Mesendoderm (in vitro differentiated cells): ENCODE measurements at regions not wholly inside any gene's neighbourhood (a gene's known extent, or its start where the extent isn't known, plus 50 kb on each side); places are given as distances from the start of the nearest gene placed in this dataset.

Experiments used
- DNase-seq: peaks from one replicate; pipeline ENCODE4 v3.0.0; 2013
- H2AK5ac ChIP-seq: 2 replicates; pipeline ENCODE4 v1.6.1; 2013; ENCODE audit warnings: low read length, inconsistent platforms
- H2BK120ac ChIP-seq: 2 replicates; pipeline ENCODE4 v1.6.1; 2013; ENCODE audit warnings: low read depth, mild to moderate bottlenecking, low read length, moderate library complexity, mixed read lengths
- H2BK15ac ChIP-seq: replicated peaks from 2 replicates; pipeline ENCODE4 v1.6.1; 2013; ENCODE audit warnings: low read depth, mild to moderate bottlenecking, moderate library complexity
- H2BK5ac ChIP-seq: 2 replicates; pipeline ENCODE4 v1.6.1; 2013; ENCODE audit warnings: low read length, inconsistent platforms
- H3K18ac ChIP-seq: 2 replicates; pipeline ENCODE4 v1.6.1; 2013; ENCODE audit warnings: mild to moderate bottlenecking, low read length, mixed read lengths
- H3K23ac ChIP-seq: one replicate; pipeline ENCODE4 v1.6.1; 2013; ENCODE audit warnings: low read length
- H3K27ac ChIP-seq: 2 replicates; pipeline ENCODE4 v1.5.1; 2013; ENCODE audit warnings: low read depth, mild to moderate bottlenecking, inconsistent platforms, low read length, moderate library complexity
- H3K27me3 ChIP-seq: 2 replicates; pipeline ENCODE4 v1.6.1; 2013; ENCODE audit warnings: low read length, control low read depth, mild to moderate bottlenecking, inconsistent platforms; ENCODE audit not compliant: insufficient read depth, poor library complexity
- H3K36me3 ChIP-seq: 2 replicates; pipeline ENCODE4 v1.6.1; 2013; ENCODE audit warnings: low read length, inconsistent platforms; ENCODE audit not compliant: control insufficient read depth, insufficient read depth
- H3K4ac ChIP-seq: one replicate; pipeline ENCODE4 v1.6.1; 2013; ENCODE audit warnings: low read depth, mild to moderate bottlenecking, low read length, moderate library complexity
- H3K4me1 ChIP-seq: 2 replicates; pipeline ENCODE4 v1.6.1; 2013; ENCODE audit warnings: low read depth, low read length, inconsistent platforms; ENCODE audit not compliant: control insufficient read depth
- H3K4me2 ChIP-seq: 2 replicates; pipeline ENCODE4 v1.6.1; 2013; ENCODE audit warnings: low read length
- H3K4me3 ChIP-seq: 2 replicates; pipeline ENCODE4 v1.5.1; 2013; ENCODE audit warnings: mild to moderate bottlenecking, low read length
- H3K56ac ChIP-seq: one replicate; pipeline ENCODE4 v1.6.1; 2013; ENCODE audit warnings: low read length
- H3K79me1 ChIP-seq: 2 replicates; pipeline ENCODE4 v1.6.1; 2013; ENCODE audit warnings: low read length, inconsistent platforms
- H3K79me2 ChIP-seq: 2 replicates; pipeline ENCODE4 v1.6.1; 2013; ENCODE audit warnings: mild to moderate bottlenecking, low read length; ENCODE audit not compliant: control insufficient read depth, insufficient read depth
- H3K9ac ChIP-seq: 2 replicates; pipeline ENCODE4 v1.6.1; 2013; ENCODE audit warnings: low read length, inconsistent platforms
- H4K5ac ChIP-seq: one replicate; pipeline ENCODE4 v1.6.1; 2013; ENCODE audit warnings: low read length
- H4K8ac ChIP-seq: one replicate; pipeline ENCODE4 v1.6.1; 2013; ENCODE audit warnings: low read depth, mild to moderate bottlenecking, control low read depth, low read length, moderate library complexity
- WGBS: extraction: QIAGEN DNeasy Blood & Tissue Kit; methylation state at CpG from one replicate; pipeline ENCODE4 v1.1.7; 2013; ENCODE audit warnings: low lambda C conversion rate, missing lambda C conversion rate; ENCODE audit not compliant: insufficient coverage; ENCODE audit errors: extremely low coverage; 5-methylcytosine and 5-hydroxymethylcytosine counted together

GRCh38 chr2:163247847-163248220 lies 409.3 kb upstream of the KCNH7 start:
- H2BK15ac ChIP-seq: no peak overlapping the region
- H3K23ac ChIP-seq: no peak overlapping the region
- H3K27me3 ChIP-seq: no peaks in the 10 kb centered on the region
- H3K9ac ChIP-seq: no peak overlapping the region
- WGBS: no CpG with 5 or more reads among the region's 2 CpGs
- peaks cover 6% of the 10 kb centered on the region for H3K4me1 ChIP-seq
- no peak overlapping the region for H3K4me2 ChIP-seq
- no peak overlapping the region for H3K56ac ChIP-seq
- no peak overlapping the region for H2AK5ac ChIP-seq
- H3K27ac ChIP-seq: no peak overlapping the region
- no peak overlapping the region for H3K18ac ChIP-seq
- no peak overlapping the region for H2BK5ac ChIP-seq
- H3K4me3 ChIP-seq: no peak overlapping the region
- H3K79me2 ChIP-seq: no peaks in the 10 kb centered on the region
- no peak for DNase-seq
- H4K8ac ChIP-seq: no peak overlapping the region
- H4K5ac ChIP-seq: no peak overlapping the region
- no peaks in the 10 kb centered on the region for H3K36me3 ChIP-seq
- no peaks in the 10 kb centered on the region for H3K79me1 ChIP-seq
- no peak overlapping the region for H2BK120ac ChIP-seq
- H3K4ac ChIP-seq: no peak overlapping the region

GRCh38 chr2:163247156-163247846 lies 408.7 kb upstream of the KCNH7 start:
- Histone ChIP-seq H3K27me3 (no peaks in the 10 kb centered on the region), H2BK120ac (no peak overlapping the region), H3K27ac (no peak overlapping the region), H2BK5ac (no peak overlapping the region), H2AK5ac (no peak overlapping the region), H3K18ac (no peak overlapping the region), H3K79me1 (no peaks in the 10 kb centered on the region), H3K79me2 (no peaks in the 10 kb centered on the region), H3K4ac (no peak overlapping the region), H4K5ac (no peak overlapping the region), H3K4me1 (peaks cover 6% of the 10 kb centered on the region), H3K56ac (no peak overlapping the region), H3K36me3 (no peaks in the 10 kb centered on the region), H2BK15ac (no peak overlapping the region), H3K9ac (no peak overlapping the region), H3K23ac (no peak overlapping the region), H3K4me3 (no peak overlapping the region), H4K8ac (no peak overlapping the region), H3K4me2 (no peak overlapping the region)
- peak; percentile 96 for DNase-seq
- WGBS: no CpG with 5 or more reads among the region's 6 CpGs

- H3K4me3 ChIP-seq: no peak overlapping the region
- no peaks in the 10 kb centered on the region for H3K79me1 ChIP-seq
- H3K18ac ChIP-seq: no peak overlapping the region
- H2BK5ac ChIP-seq: no peak overlapping the region
- DNase-seq: peak; percentile 64
- H3K4me1 ChIP-seq: peaks cover 6% of the 10 kb centered on the region
- H3K79me2 ChIP-seq: no peaks in the 10 kb centered on the region
- H4K5ac ChIP-seq: no peak overlapping the region
- no peak overlapping the region for H2BK120ac ChIP-seq
- WGBS: no CpG with 5 or more reads among the region's 9 CpGs
- no peak overlapping the region for H2BK15ac ChIP-seq
- H3K36me3 ChIP-seq: no peaks in the 10 kb centered on the region
- no peak overlapping the region for H3K23ac ChIP-seq
- no peak overlapping the region for H4K8ac ChIP-seq
- no peak overlapping the region for H3K27ac ChIP-seq
- no peak overlapping the region for H2AK5ac ChIP-seq
- no peak overlapping the region for H3K9ac ChIP-seq
- H3K4me2 ChIP-seq: no peak overlapping the region
- H3K27me3 ChIP-seq: no peaks in the 10 kb centered on the region
- H3K56ac ChIP-seq: no peak overlapping the region
- H3K4ac ChIP-seq: no peak overlapping the region
Observed at GRCh38 chr2:163246135-163246534, 407.6 kb upstream of the KCNH7 start.

GRCh38 chr2:163236553-163236952 lies 398.0 kb upstream of the KCNH7 start:
- H3K4me3 ChIP-seq: no peak overlapping the region
- H4K8ac ChIP-seq: no peak overlapping the region
- H2BK5ac ChIP-seq: no peak overlapping the region
- H3K79me2 ChIP-seq: no peaks in the 10 kb centered on the region
- H2AK5ac ChIP-seq: no peak overlapping the region
- no peak overlapping the region for H3K4ac ChIP-seq
- no peak overlapping the region for H3K27ac ChIP-seq
- DNase-seq: no peak
- no peaks in the 10 kb centered on the region for H3K36me3 ChIP-seq
- no peak overlapping the region for H4K5ac ChIP-seq
- no peak overlapping the region for H2BK120ac ChIP-seq
- H3K18ac ChIP-seq: no peak overlapping the region
- no peak overlapping the region for H3K56ac ChIP-seq
- no peaks in the 10 kb centered on the region for H3K4me1 ChIP-seq
- no peak overlapping the region for H3K9ac ChIP-seq
- H3K27me3 ChIP-seq: no peaks in the 10 kb centered on the region
- no peak overlapping the region for H3K4me2 ChIP-seq
- H2BK15ac ChIP-seq: no peak overlapping the region
- H3K23ac ChIP-seq: no peak overlapping the region
- no peaks in the 10 kb centered on the region for H3K79me1 ChIP-seq

GRCh38 chr2:163231666-163232065 lies 393.1 kb upstream of the KCNH7 start:
- Histone ChIP-seq H3K27ac (no peak overlapping the region), H2BK5ac (no peak overlapping the region), H4K8ac (no peak overlapping the region), H3K4me2 (no peak overlapping the region), H2AK5ac (no peak overlapping the region), H3K79me2 (no peaks in the 10 kb centered on the region), H2BK15ac (no peak overlapping the region), H4K5ac (no peak overlapping the region), H3K9ac (no peak overlapping the region), H3K79me1 (no peaks in the 10 kb centered on the region), H3K23ac (no peak overlapping the region), H3K4ac (no peak overlapping the region), H2BK120ac (no peak overlapping the region), H3K27me3 (no peaks in the 10 kb centered on the region), H3K56ac (no peak overlapping the region), H3K18ac (no peak overlapping the region), H3K36me3 (no peaks in the 10 kb centered on the region), H3K4me3 (no peak overlapping the region), H3K4me1 (no peaks in the 10 kb centered on the region)
- no CpG with 5 or more reads among the region's 1 CpG for WGBS
- DNase-seq: no peak

- Histone ChIP-seq H3K27me3 (no peaks in the 10 kb centered on the region), H3K18ac (no peak overlapping the region), H3K23ac (no peak overlapping the region), H3K79me2 (no peaks in the 10 kb centered on the region), H2BK120ac (no peak overlapping the region), H2BK15ac (no peak overlapping the region), H2BK5ac (no peak overlapping the region), H4K5ac (no peak overlapping the region), H3K27ac (no peak overlapping the region), H3K4ac (no peak overlapping the region), H3K9ac (no peak overlapping the region), H3K4me2 (no peak overlapping the region), H3K4me1 (no peaks in the 10 kb centered on the region), H2AK5ac (no peak overlapping the region), H3K4me3 (no peak overlapping the region), H3K36me3 (no peaks in the 10 kb centered on the region), H4K8ac (no peak overlapping the region), H3K79me1 (no peaks in the 10 kb centered on the region), H3K56ac (no peak overlapping the region)
- WGBS: no CpG with 5 or more reads among the region's 3 CpGs
- no peak for DNase-seq
Observed at GRCh38 chr2:163213661-163214081, 375.1 kb upstream of the KCNH7 start.
